HEK293T (cell line): ENCODE measurements at regions not wholly inside any gene's neighbourhood (a gene's known extent, or its start where the extent isn't known, plus 50 kb on each side); places are given as distances from the start of the nearest gene placed in this dataset.

Source experiments
- FOXA1 ChIP-seq: fragments of 450-650 bp; IDR thresholded peaks from 2 replicates; pipeline ENCODE4 v1.6.1; 2016; ENCODE audit warnings: mild to moderate bottlenecking
- FOXK2 ChIP-seq: fragments of 450-650 bp; IDR thresholded peaks from 2 replicates; pipeline ENCODE4 v1.6.1; 2016; ENCODE audit warnings: mild to moderate bottlenecking
- FOXM1 ChIP-seq: fragments of 450-650 bp; IDR thresholded peaks from 2 replicates; pipeline ENCODE4 v1.6.1; 2017; ENCODE audit warnings: mild to moderate bottlenecking, borderline replicate concordance
- HDGF ChIP-seq: fragments of 450-650 bp; IDR thresholded peaks from 2 replicates; pipeline ENCODE4 v1.6.1; 2017; ENCODE audit warnings: antibody characterized with exemption, borderline replicate concordance
- L3MBTL2 ChIP-seq: fragments of 450-650 bp; conservative IDR thresholded peaks from 2 replicates; pipeline ENCODE4 v1.6.1; 2016; ENCODE audit warnings: mild to moderate bottlenecking
- NFRKB ChIP-seq: fragments of 450-650 bp; IDR thresholded peaks from 2 replicates; pipeline ENCODE4 v1.6.1; 2016; ENCODE audit warnings: mild to moderate bottlenecking, moderate library complexity
- SP1 ChIP-seq: fragments of 450-650 bp; IDR thresholded peaks from 2 replicates; pipeline ENCODE4 v1.6.1; 2017
- SUZ12 ChIP-seq: fragments of 450-650 bp; IDR thresholded peaks from 2 replicates; pipeline ENCODE4 v1.6.1; 2016; ENCODE audit warnings: mild to moderate bottlenecking

- TF ChIP-seq FOXK2 (no peak), SP1 (no peak), HDGF (no peak), FOXA1 (no peak), FOXM1 (no peak), L3MBTL2 (no peak), SUZ12 (no peak), NFRKB (no peak)
Measured at GRCh38 chr5:85929713-85930112, 688.0 kb upstream of the COX7C start.
